MM.1S (cell line): ENCODE measurements at regions not wholly inside any gene's neighbourhood (a gene's known extent, or its start where the extent isn't known, plus 50 kb on each side); places are given as distances from the start of the nearest gene placed in this dataset.

ENCODE experiments used
- DNase-seq: peaks from one replicate; pipeline ENCODE4 v3.0.0-alpha.2; 2015
- H2AFZ ChIP-seq: fragments of 300-600 bp; sonication (generic); 2 replicates; pipeline ENCODE4 v1.6.0; 2016; ENCODE audit warnings: antibody characterized with exemption, low read length
- H3F3A ChIP-seq: fragments of 300-600 bp; sonication (generic); 2 replicates; pipeline ENCODE4 v1.6.1; 2016; ENCODE audit warnings: mild to moderate bottlenecking, antibody characterized with exemption, low read length, moderate library complexity, mixed read lengths; ENCODE audit not compliant: insufficient read depth
- H3K27ac ChIP-seq: fragments of 300-600 bp; sonication (generic); 2 replicates; pipeline ENCODE4 v1.5.1; 2016; ENCODE audit warnings: mild to moderate bottlenecking, low read length
- H3K27me3 ChIP-seq: fragments of 300-600 bp; sonication (generic); replicated peaks from 2 replicates; pipeline ENCODE4 v1.6.0; 2016; ENCODE audit warnings: low read length; ENCODE audit not compliant: insufficient read depth
- H3K36me3 ChIP-seq: fragments of 300-600 bp; sonication (generic); replicated peaks from 2 replicates; pipeline ENCODE4 v1.6.1; 2016; ENCODE audit warnings: mild to moderate bottlenecking, low read length, mixed read lengths; ENCODE audit not compliant: insufficient read depth
- H3K4me1 ChIP-seq: fragments of 300-600 bp; sonication (generic); 2 replicates; pipeline ENCODE4 v1.6.1; 2016; ENCODE audit warnings: low read length, mixed read lengths
- H3K4me2 ChIP-seq: fragments of 300-600 bp; sonication (generic); 2 replicates; pipeline ENCODE4 v1.6.0; 2016; ENCODE audit warnings: low read depth, low read length
- H3K4me3 ChIP-seq: fragments of 300-600 bp; sonication (generic); 2 replicates; pipeline ENCODE4 v1.5.1; 2016; ENCODE audit warnings: low read length, mixed read lengths
- H3K79me2 ChIP-seq: fragments of 300-600 bp; sonication (generic); 2 replicates; pipeline ENCODE4 v1.6.1; 2016; ENCODE audit warnings: mixed run types, low read length, mixed read lengths
- H3K9ac ChIP-seq: fragments of 300-600 bp; sonication (generic); 2 replicates; pipeline ENCODE4 v1.6.1; 2016; ENCODE audit warnings: low read length, mixed read lengths
- H3K9me2 ChIP-seq: fragments of 300-600 bp; sonication (generic); replicated peaks from 2 replicates; pipeline ENCODE4 v1.6.1; 2016; ENCODE audit warnings: mild to moderate bottlenecking, low read length, mixed read lengths; ENCODE audit not compliant: insufficient read depth
- H3K9me3 ChIP-seq: fragments of 300-600 bp; sonication (generic); replicated peaks from 2 replicates; pipeline ENCODE4 v1.6.1; 2016; ENCODE audit warnings: mild to moderate bottlenecking, low read length, mixed read lengths; ENCODE audit not compliant: insufficient read depth
- H4K20me1 ChIP-seq: fragments of 300-600 bp; sonication (generic); 2 replicates; pipeline ENCODE4 v1.6.1; 2016; ENCODE audit warnings: mild to moderate bottlenecking, low read length, moderate library complexity, mixed read lengths; ENCODE audit not compliant: insufficient read depth
- EZH2 ChIP-seq: fragments of 300-600 bp; sonication (generic); optimal IDR thresholded peaks from 2 replicates; pipeline ENCODE3; 2017; ENCODE audit warnings: low read depth, mild to moderate bottlenecking, antibody characterized with exemption, low read length, mixed read lengths
- EZH2phosphoT487 ChIP-seq: fragments of 300-600 bp; sonication (generic); IDR thresholded peaks from 2 replicates; pipeline ENCODE4 v1.6.1; 2018; ENCODE audit warnings: antibody characterized with exemption, low read length
- TF ChIP-seq, protein P1 (sequence below): fragments of 300-600 bp; sonication (generic); IDR thresholded peaks from 2 replicates; pipeline ENCODE4 v1.5.1; 2016; ENCODE audit warnings: antibody characterized with exemption, low read length, mixed read lengths

DNA sequence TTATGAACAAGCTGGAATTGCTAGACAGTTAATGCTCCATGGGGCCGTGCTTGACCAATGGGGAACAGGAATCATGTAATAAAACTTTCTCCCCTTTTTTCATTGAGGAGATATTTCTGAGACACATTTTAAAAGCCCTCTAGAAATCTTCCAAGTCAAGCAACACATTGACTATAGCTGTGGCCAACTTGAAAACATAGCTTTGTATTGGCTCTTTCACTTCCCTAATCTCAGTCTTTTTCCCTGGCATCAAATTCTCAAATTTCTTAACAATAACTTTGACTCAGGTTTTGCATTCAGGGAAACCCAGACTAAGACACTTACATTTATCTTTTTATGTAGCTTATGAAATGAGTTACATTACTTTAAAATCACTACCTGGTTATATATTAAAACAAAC lies 947.1 kb upstream of the MBL2 start:
- Histone ChIP-seq H4K20me1 (no peaks in the 10 kb centered on the region), H3K9me2 (no peaks in the 10 kb centered on the region), H3K9me3 (no peaks in the 10 kb centered on the region), H2AFZ (no peak overlapping the region), H3K79me2 (no peaks in the 10 kb centered on the region), H3F3A (no peaks in the 10 kb centered on the region), H3K27me3 (no peaks in the 10 kb centered on the region), H3K4me3 (no peak overlapping the region), H3K4me1 (no peaks in the 10 kb centered on the region), H3K27ac (no peak overlapping the region), H3K9ac (no peak overlapping the region), H3K36me3 (no peaks in the 10 kb centered on the region), H3K4me2 (no peak overlapping the region)
- TF ChIP-seq, protein P1, sequence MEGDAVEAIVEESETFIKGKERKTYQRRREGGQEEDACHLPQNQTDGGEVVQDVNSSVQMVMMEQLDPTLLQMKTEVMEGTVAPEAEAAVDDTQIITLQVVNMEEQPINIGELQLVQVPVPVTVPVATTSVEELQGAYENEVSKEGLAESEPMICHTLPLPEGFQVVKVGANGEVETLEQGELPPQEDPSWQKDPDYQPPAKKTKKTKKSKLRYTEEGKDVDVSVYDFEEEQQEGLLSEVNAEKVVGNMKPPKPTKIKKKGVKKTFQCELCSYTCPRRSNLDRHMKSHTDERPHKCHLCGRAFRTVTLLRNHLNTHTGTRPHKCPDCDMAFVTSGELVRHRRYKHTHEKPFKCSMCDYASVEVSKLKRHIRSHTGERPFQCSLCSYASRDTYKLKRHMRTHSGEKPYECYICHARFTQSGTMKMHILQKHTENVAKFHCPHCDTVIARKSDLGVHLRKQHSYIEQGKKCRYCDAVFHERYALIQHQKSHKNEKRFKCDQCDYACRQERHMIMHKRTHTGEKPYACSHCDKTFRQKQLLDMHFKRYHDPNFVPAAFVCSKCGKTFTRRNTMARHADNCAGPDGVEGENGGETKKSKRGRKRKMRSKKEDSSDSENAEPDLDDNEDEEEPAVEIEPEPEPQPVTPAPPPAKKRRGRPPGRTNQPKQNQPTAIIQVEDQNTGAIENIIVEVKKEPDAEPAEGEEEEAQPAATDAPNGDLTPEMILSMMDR: no peak
- TF ChIP-seq EZH2phosphoT487 (no peak), EZH2 (no peak)
- no peak for DNase-seq

DNA sequence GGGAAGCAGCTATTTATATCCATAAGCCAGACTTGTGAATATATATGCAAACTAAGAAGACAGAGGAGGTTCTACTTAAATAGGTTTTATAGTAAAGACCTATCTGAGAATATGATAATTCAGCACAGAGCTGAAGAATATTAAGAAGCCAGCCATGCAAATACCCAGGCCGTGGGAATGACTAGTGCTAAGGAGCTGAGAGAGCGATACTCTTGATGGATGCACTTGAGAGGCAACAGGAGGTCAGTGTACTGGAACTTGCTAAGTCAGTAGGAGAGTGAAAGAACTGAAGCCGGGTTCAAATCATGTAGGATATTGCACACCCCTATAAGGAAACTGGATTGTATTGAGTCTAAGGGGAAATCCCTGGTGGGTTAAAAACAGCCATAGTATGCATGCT lies 943.6 kb upstream of the MBL2 start:
- Histone ChIP-seq H3K4me3 (no peak overlapping the region), H3K9ac (no peak overlapping the region), H2AFZ (no peak overlapping the region), H3K27me3 (no peaks in the 10 kb centered on the region), H3K27ac (no peak overlapping the region), H3K36me3 (no peaks in the 10 kb centered on the region), H3F3A (no peaks in the 10 kb centered on the region), H3K79me2 (no peaks in the 10 kb centered on the region), H3K4me1 (no peaks in the 10 kb centered on the region), H3K4me2 (no peak overlapping the region), H4K20me1 (no peaks in the 10 kb centered on the region), H3K9me2 (no peaks in the 10 kb centered on the region), H3K9me3 (no peaks in the 10 kb centered on the region)
- no peak for DNase-seq
- no peak for TF ChIP-seq EZH2phosphoT487

DNA sequence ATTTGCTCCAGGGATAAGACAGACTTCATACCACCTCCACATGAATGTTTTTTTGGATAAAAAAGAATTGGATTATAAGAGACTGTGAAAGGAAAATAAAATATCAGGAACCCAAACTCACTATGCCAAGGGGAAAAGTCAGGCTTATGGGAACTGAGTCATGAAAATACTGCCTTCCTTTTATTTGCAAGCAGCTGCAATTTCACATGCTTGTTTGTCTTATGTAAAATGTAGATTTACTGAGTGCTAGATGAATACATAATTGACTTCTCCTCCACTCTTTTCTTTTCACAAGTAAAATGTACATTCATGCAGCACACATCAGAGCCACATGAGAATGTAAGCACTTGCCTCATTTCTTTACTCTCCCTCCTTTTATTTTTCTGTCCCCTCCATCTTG lies 940.8 kb upstream of the MBL2 start:
- Histone ChIP-seq H3K9ac (no peak overlapping the region), H3K9me3 (no peaks in the 10 kb centered on the region), H3K36me3 (no peaks in the 10 kb centered on the region), H3K79me2 (no peaks in the 10 kb centered on the region), H3K27ac (no peak overlapping the region), H3K4me3 (no peak overlapping the region), H3F3A (no peaks in the 10 kb centered on the region), H4K20me1 (no peaks in the 10 kb centered on the region), H3K27me3 (no peaks in the 10 kb centered on the region), H3K4me1 (no peaks in the 10 kb centered on the region), H3K4me2 (no peak overlapping the region), H3K9me2 (no peaks in the 10 kb centered on the region), H2AFZ (no peak overlapping the region)
- DNase-seq: no peak
- no peak for TF ChIP-seq EZH2
- TF ChIP-seq, protein P1: no peak
- TF ChIP-seq EZH2phosphoT487: no peak

DNA sequence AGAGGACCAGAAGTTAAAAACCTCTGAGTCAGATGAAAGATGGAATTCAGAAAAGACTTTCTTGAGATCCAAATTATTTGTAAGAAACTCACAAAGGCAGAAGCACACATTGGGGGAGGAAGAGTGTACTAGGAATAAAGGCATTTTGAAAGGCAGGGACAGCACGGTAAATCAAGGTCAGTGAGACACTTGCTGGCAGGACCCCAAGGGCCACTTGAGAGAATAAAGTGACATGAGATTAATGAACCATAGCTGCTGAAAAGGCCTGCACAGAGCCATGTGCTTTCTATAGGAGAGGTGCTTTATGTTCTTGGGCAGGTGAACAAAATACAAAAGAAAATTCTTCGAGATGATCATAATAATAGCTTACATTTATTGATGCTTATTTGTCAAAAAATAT lies 929.9 kb upstream of the MBL2 start:
- Histone ChIP-seq H2AFZ (no peak overlapping the region), H3K9ac (no peak overlapping the region), H3F3A (no peaks in the 10 kb centered on the region), H3K4me3 (no peak overlapping the region), H3K4me1 (no peaks in the 10 kb centered on the region), H3K27ac (no peak overlapping the region), H3K9me2 (no peaks in the 10 kb centered on the region), H3K79me2 (no peaks in the 10 kb centered on the region), H3K9me3 (no peaks in the 10 kb centered on the region), H4K20me1 (no peaks in the 10 kb centered on the region), H3K4me2 (no peak overlapping the region), H3K36me3 (no peaks in the 10 kb centered on the region), H3K27me3 (no peaks in the 10 kb centered on the region)
- TF ChIP-seq EZH2phosphoT487: no peak
- TF ChIP-seq, protein P1: no peak
- TF ChIP-seq EZH2: no peak
- no peak for DNase-seq
